ENCODE measurements at regions not wholly inside any gene's neighbourhood (a gene's known extent, or its start where the extent isn't known, plus 50 kb on each side); places are given as distances from the start of the nearest gene placed in this dataset.
"Not testable (repeated sequence)": the region's sequence is repeated elsewhere in the genome, so short reads cannot be mapped to it uniquely, and the experiment has no call there.

DNA sequence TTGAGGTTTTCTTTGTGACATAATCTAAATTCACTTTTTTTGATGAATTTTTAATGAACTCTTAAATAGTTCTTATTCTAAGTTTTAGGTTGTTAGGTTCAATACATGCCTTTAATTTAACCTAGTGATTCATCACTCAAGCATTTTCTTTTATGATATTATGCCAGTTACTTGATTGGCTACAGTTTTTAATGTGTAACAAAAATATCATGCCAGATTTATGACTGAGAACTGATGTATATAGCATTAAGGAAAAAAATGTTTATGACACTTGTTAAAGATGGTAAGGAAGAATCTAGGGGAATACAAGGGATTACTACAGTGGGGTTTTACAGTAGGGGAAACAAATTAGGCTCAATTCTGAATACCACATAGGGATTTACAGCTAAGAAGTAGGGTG lies 103.1 kb downstream of the VGLL3 start:
- DNase-seq (ENCODE audit: low read depth in 2 of 2) = no peak

DNA sequence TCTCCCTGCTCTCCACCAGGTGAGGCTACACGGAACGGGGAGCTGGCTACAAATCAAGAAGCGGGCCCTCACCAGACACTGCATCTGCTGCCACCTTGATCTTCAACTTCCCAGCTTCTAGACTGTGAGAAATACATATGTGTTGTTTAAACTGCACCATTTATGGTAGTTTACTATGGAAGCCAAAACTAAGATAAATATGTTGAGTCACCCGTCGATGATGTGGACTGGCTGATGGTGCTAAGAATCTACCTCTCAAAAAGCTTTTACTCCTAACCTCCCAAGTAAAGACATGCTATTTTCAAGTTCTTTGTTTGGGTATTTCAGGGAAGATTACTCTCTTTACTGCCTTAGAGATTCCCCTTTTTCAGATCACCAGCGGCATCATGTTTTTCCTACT lies 110.9 kb downstream of the VGLL3 start:
- DNase-seq (ENCODE audit: low read depth in 2 of 2) = no peak

DNA sequence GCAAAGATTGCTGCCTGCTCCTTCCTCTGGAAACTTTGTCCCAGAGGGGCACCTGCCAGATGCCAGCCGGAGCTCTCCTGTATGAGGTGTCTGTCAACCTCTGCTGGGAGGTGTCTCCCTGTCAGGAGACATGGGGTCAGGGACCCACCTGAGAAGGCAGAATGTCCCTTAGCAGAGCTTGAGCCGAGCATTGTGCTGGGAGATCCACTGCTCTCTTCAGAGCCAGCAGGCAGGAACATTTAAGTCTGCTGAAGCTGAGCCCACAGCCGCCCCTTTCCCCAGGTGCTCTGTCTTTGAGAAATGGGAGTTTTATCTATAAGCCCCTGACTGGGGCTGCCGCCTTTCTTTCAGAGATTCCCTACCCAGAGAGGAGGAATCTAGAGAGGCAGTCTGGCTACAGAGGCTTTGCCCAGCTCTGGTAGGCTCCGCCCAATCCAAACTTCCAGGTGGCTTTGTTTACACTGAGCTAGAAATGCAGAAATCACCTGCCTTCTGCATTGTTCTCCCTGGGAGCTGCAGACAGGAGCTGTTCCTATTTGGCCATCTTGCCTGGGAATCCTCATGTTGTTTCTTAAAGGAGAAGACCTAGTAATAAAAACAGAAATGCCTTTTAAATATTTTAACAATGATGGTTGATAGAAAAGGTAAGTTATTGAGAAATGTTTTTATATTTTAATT lies 114.3 kb downstream of the VGLL3 start:
- not testable (repeated sequence) for DNase-seq (ENCODE audit: low read depth in 2 of 2)

DNA sequence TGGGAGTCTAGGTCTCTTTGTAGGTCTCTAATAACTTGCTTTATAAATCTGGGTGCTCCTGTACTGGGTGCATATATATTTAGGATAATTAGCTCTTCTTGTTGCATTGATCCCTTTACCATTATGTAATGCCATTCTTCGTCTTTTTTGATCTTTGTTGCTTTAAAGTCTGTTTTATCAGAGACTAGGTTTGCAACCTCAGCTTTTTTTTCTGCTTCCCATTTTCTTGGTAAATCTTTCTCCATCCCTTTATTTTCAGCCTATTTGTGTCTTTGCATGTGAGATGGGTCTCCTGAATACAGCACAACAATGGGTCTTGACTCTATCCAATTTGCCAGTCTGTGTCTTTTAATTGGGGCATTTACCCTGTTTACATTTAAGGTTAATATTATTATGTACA lies 116.2 kb downstream of the VGLL3 start:
- DNase-seq (ENCODE audit: low read depth in 2 of 2) = not testable (repeated sequence)

DNA sequence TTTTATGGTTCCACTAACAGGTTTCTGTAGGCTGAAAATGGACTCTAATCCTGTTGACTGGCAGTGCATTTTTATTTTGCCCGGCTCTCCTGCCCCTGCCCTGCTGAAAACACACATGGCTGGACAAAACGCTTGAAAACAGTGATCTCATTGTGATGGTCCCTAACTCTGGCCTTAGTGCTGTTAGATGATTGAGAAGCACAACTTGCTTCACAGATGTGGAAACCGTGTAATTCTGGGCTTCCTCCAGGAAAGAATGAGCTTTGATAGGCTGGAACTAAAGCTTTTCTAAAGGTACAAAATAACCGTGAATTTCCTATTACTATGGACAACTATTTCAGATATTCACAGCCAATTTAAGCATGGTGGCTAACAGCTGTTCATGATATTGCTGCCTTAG lies 121.4 kb downstream of the VGLL3 start:
- no peak for DNase-seq (ENCODE audit: low read depth in 2 of 2)

DNA sequence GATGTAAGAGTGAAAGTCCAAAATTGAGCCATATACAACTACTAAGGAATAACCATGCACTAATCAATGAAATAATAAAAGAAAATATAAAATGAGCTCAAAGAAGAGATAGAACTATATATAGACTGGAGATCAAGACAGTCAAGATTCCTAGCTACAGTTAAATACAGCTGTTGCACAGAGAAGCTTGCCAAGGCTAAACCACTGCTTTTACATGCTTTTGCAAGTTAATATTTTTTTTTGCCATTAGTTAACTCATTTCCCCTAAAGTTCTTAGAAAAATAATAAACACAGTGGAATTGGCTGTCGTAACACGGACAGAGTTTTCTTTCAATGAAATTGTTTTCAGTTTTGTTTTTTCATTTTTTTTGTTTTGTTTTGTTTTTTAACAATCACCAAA lies 123.0 kb downstream of the VGLL3 start:
- DNase-seq (ENCODE audit: low read depth in 2 of 2) = no peak

DNA sequence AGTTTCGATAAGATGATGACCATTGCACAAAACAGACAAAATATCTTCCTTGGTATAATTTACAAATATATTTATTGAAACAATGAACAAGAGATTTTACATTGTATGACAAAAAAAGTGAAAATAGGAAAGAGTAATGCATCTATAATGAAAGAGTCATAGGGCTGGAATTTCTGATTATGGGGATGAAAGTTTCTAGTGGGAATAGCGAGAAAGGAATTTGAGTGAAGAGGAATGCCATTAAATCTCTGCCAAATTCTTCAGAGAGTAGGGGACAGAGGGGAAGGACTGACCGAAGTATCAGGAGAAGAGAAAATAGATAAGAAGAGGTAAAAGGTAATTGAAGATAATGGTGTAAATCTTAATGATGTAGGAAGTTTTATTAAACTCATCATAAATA lies 125.4 kb downstream of the VGLL3 start:
- DNase-seq (ENCODE audit: low read depth in 2 of 2) = no peak

DNA sequence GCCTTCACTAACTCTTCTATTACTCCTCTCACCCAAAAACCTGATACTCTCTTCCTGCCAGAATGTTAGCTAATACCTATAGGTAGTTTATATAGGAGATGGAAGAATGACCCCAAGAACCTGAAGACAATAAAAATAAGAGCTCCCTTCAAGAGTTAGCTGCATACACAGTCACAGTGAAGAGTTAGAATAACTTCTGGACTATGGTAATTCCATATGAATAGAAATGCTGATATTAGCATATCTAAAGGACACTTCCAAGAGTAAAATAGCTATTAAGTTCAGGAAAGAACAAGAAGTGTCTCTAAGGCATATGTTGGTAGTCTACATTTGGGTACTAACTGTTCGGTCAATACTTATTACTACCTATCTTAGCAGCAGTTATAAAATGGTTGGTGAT lies 134.2 kb downstream of the VGLL3 start:
- no peak for DNase-seq (ENCODE audit: low read depth in 2 of 2)

DNA sequence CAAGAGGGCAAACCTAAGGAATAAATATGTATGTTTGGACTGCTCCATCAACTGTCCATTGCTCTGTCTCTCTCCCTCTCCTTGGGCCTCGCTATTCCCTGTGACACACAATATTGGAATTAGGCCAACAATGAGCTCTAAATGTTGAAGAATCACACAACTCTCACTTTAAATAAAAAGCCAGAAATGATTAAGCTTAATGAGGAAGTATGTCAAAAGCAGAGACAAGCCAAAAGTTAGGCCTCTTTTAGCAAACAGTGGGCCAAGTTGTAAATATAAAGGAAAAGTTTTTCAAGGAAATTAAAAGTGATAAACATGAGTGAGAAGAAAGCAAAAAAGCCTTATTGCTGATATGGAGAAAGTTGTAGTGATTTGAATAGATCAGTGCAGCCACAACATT lies 141.0 kb downstream of the VGLL3 start:
- DNase-seq (ENCODE audit: low read depth in 2 of 2) = no peak

DNA sequence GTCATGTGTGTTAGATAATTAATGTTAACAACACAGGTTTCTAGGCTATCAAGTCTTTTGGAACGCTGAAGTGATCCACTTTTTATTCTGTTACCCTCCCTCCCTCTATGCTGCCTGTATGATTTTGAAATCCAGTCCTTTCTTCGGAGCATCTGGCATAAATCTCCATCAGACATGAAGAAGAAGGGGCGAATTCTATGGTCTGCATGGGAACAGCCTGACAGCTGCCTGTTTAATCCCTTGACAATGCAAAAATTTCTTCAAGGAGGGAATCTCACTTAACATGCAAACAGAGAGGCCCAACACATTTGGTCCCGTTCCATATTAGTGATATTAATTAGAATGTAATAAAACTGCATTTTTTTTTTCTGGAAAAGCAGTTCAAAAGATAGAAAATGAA lies 145.2 kb downstream of the VGLL3 start:
- DNase-seq (ENCODE audit: low read depth in 2 of 2) = no peak

DNA sequence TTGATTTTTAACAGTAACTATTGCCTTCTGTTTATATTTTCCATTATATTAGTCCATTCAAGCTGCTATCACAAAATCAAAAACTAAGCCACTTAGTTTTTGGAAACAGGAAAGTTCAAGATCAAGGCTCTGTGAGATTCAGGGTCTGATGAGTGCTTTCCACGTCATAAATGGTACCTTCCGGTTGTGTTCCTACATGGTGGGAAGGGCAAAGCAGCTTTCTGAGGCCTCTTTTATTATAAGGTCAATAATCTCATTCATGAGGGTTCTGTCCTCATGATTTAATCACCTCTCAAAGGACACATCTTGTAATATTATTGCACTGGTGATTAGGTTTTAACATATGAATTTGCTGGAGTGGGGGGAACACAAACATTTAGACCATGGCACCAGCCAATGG lies 152.0 kb downstream of the VGLL3 start:
- no peak for DNase-seq (ENCODE audit: low read depth in 2 of 2)

DNA sequence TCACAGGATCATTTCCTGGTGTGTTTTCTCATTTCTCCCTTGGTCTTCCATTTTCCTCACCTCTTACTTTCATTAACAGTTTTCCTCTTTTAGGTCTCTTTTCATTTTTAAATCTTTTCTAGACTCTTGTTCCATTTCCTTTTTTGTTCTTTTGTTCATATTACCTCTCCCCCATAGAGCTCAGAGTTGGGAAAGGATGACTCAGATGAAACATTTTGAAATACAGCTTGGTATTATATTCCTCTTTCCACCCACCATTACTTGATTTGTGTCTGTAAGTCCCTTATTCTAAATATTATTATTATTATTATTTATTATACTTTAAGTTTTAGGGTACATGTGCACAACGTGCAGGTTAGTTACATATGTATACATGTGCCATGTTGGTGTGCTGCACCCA lies 153.1 kb downstream of the VGLL3 start:
- no peak for DNase-seq (ENCODE audit: low read depth in 2 of 2)

DNA sequence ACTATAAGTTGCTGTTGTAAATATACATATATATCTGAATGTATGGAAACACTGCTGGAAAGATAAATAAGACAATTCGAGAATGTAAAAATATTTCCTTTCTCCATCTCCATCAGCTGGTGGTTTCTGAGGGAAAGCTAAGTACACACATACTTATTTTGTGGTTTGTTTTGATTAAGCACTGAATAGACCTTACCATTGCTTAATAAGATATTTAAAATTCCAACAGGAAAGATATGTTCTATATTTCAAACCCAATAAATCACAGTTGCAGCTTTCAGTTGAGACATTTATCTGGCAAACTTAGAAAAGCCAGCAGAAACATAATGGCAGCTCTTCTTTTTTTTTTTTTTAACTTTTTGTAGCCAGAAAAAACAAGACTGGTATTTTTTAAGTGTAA lies 160.4 kb downstream of the VGLL3 start:
- no peak for DNase-seq (ENCODE audit: low read depth in 2 of 2)

DNA sequence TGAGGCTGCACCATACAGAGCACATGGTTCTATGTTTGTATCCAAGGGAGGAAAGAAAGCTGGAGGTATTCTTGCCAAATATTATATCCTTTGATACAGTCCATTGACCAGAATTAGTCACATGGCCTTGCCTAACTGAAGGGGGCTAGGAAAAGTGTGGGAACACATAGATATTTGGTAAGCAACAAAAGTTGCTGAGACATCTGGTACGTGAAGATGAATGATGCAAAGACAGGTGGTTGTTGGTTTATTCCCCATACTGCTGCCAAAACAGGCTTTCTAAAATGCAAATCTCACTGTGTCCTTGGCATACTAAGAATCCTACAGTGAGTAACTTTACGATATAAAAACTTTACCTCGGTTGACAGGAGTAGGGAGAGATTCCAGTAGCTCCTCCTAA lies 162.2 kb downstream of the VGLL3 start:
- DNase-seq (ENCODE audit: low read depth in 2 of 2) = no peak

DNA sequence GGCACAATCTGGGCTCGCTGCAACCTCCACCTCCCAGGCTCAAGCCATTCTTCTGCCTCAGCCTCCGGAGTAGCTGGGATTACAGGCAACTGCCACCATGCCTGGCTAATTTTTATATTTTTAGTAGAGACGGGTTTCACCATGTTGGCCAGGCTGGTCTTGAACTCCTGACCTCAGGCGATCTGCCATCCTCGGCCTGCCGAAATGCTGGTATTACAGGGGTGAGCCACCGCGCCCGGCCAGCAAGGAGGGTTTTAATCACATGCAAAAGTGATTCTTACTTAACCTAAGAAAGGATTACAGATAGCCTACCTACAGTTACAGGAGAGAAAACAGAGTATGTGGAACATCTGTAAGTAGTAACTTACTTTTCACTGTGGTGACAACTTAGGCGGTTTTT lies 163.4 kb downstream of the VGLL3 start:
- DNase-seq (ENCODE audit: low read depth in 2 of 2) = not testable (repeated sequence)

DNA sequence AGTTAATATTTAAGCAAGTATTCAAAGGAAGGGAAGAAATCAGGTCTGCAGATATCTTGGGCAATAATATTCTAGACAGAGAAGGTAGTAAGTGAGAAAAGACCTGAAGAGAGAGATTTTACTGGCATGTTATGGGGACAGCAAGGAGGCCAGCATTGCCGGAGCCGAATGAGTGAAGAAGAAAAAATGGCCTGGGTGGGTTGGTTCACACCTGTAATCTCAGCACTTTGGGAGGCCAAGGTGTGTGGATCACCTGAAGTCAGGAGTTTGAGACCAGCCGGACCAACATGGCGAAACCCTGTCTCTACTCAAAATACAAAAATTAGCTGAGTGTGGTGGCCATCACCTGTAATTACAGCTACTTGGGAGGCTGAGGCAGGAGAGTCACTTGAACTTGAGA lies 164.7 kb downstream of the VGLL3 start:
- no peak for DNase-seq (ENCODE audit: low read depth in 2 of 2)

DNA sequence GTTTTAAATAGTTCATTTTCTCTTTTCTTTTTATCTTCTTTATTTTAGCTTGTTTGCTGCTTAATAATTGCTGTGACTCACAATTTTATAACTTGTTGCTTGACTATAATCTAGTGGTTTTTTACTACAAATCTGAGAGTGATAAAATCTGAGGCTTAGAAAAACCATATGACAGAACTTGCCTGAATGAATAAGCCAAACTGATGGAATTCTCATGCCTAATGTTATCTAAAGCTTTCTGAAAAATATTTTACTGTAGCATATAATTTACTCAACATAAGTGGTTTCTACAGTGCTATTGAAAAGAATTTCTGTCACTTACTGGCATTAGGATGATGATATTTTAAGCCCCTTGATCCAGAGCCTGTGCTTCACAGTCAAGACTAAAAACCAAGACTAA lies 175.1 kb downstream of the VGLL3 start:
- DNase-seq (ENCODE audit: low read depth in 2 of 2) = no peak

DNA sequence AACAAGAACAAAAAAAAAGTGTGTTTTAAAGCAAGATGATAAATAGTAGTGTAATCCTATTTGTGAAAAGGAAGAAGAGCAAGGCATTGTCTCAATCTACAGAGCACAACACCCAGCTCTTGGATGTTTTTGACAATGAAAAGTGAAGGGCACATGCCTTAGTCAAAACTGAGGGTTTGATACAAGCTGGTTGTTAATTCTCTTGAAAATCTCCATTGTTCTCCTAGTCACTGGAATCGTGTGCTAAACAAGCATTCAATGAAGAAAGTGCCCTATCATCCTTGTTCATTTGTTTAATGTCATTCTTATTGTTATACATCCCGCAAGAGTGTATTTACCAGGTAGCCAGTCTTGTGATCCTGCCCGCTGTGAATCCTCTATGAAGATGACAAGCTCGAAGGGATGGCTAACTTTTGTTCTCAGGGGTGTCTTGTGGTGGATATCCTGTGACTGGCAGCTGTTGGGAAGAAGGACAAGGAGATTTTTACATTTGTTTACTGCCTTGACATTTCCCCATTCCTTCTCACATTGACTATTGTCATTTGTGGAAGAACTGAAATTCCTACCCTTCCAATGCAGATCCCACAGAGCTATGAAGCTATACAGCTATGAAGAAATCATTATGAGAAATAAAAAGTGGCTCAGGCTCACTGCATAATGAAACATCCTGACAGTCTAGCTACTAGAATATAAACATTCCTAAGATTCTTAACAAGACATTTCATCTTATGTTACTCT lies 175.9 kb downstream of the VGLL3 start:
- no peak for DNase-seq (ENCODE audit: low read depth in 2 of 2)

DNA sequence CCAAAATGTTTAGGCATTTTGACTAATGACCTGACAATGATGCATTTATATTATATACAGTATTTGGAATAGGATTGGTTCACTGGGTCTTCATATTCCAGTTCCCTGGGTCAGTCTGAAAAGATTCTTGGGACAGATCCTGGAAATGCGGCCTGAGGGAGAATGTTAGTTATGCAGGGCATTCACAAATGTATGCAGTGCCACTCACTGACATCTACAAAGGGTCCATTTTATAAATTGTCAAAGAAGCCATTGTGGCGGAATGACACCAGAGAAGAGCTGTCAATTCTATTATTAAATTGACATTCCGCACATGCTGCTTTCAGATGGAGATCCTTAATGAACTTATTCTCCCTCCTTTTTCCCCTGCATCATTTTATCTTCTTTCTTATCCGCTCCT lies 176.6 kb downstream of the VGLL3 start:
- no peak for DNase-seq (ENCODE audit: low read depth in 2 of 2)

DNA sequence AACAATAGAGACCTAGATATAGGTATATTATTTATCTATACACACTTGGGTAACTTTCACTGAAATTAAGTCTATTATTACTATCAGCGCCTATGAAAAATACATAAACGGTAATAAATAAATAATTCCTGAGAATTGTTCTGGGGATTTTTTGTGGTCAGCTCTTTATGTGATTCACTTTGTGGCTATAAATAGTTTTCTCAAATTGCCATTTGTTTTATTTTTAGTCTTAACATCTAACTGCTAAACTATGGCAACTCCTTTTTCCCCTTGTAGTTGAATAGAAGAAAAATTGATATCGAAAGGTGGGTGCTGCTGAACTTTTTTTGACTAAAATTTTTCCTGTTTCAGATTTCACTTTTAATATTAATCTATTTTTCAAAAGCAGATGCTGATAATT lies 189.0 kb downstream of the VGLL3 start:
- DNase-seq (ENCODE audit: low read depth in 2 of 2) = no peak

DNA sequence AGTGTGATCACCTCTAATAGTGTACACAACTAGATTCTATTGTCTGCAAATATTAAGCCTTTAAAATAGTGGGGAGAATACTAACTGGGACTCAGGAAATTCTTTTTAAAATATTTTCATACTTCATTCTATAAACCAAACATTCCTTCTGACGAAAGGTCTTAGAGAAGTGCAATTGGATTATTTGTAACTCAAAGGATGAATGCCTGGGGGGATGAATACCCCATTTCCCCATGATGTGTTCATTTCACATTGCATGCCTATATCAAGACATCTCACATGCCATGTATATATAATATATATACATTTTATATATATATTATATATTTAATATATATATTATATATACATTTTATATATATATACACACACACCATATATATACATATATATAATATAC lies 189.9 kb downstream of the VGLL3 start:
- no peak for DNase-seq (ENCODE audit: low read depth in 2 of 2)

DNA sequence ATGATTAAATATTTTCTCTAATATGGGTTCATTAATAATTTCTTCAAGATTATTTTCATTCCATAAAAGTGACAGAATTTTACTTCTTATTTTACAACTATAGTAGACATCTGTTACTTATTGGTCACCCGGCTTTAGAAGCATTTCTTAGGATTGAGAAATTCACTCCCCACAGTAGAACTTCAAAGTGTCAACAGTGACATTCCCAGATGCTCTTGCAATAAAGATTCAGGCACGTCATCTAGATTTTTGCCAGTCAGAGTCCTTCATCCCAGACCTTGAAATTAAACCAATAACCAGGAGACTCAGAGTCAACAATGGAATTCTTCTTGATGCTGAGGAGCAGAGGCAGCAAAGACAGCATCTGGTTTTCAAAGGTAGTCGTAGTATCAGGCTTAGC lies 190.8 kb downstream of the VGLL3 start:
- DNase-seq (ENCODE audit: low read depth in 2 of 2) = no peak

DNA sequence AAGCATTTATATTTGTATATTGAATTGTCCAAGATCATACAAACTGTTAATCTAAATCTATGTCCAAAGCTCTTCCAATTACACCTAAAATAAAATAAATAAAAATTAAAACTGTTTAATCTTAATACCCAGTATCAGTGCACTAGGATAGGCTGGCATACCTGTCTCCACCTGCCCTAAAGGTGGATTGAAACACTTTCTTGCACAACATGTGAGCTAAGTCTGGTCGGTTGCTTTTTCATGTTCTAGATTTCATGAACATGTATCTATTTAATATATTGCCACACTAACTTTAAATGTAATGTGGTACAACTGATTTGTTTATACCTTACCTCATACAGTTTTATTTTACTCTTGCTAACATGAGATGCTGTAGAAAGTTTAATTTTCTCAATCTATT lies 193.0 kb downstream of the VGLL3 start:
- no peak for DNase-seq (ENCODE audit: low read depth in 2 of 2)
